BJ (cell line): ENCODE measurements at regions not wholly inside any gene's neighbourhood (a gene's known extent, or its start where the extent isn't known, plus 50 kb on each side); places are given as distances from the start of the nearest gene placed in this dataset.

Source experiments
- CTCF ChIA-PET: fragments of 350-600 bp; formaldehyde crosslinking; extraction: SDS; loops from one replicate; lab custom pipeline; 2021; ENCODE audit warnings: antibody characterized with exemption, inconsistent platforms; lab: Yijun Ruan, JAX
- POLR2A ChIA-PET: fragments of 300-600 bp; sonication (Branson Sonifier 250); formaldehyde crosslinking; extraction: SDS; loops from one replicate; lab custom pipeline; 2021; ENCODE audit warnings: antibody characterized with exemption; lab: Charles Lee
- DNase-seq: peaks from one replicate; pipeline ENCODE4 v3.0.0-alpha.2; 2011; ENCODE audit warnings: low read depth
- H3K27me3 ChIP-seq: 2 replicates; pipeline ENCODE4 v1.6.0; 2011; ENCODE audit warnings: low read length; ENCODE audit not compliant: control insufficient read depth, insufficient read depth
- H3K36me3 ChIP-seq: 2 replicates; pipeline ENCODE4 v1.5.1; 2011; ENCODE audit warnings: low read length; ENCODE audit not compliant: control insufficient read depth, insufficient read depth
- H3K4me3 ChIP-seq: 2 replicates; pipeline ENCODE4 v1.5.1; 2011; ENCODE audit warnings: low read depth, mild to moderate bottlenecking, control low read depth, low read length
- TF ChIP-seq, protein P1 (sequence below): IDR thresholded peaks from 2 replicates; pipeline ENCODE4 v1.5.1; 2011; ENCODE audit warnings: low read depth, mild to moderate bottlenecking, control low read depth, inconsistent platforms, low read length, moderate library complexity; ENCODE audit not compliant: insufficient read depth

DNA sequence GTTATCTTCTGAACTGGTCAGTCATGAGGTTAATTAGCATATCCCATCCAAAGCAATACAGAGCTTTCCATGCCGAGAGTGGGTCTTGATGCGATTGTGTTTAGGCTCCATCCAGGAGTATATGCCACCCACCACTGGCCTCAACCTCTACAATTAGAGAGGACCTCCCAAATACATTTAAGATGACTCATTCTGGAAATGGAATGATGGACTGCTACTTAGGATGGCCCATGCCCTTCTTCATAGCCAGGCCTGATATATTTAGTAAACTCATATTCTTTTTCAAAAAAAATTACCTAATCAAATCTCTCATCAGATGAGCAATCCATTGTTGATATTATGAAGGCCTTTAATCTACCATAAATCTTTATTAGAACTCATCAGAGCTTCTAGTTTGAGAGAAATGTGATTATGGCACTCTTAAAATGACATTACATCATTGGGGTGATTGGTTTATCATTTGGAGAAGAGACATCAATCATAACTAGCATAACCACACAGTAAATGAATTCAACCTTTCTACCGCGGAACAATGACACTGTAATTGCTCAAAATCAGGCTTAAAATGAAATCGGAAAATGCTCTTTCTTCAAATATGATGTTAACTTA, 414.2 kb upstream of the WWC1 start:
- ChIA-PET CTCF (interaction anchor here (0.6 kb wide), 1 partner anchor 119 kb away, joined by 3 read pairs; no protein-coding TSS in a partner anchor), POLR2A (no interaction called here)
- TF ChIP-seq, protein P1, sequence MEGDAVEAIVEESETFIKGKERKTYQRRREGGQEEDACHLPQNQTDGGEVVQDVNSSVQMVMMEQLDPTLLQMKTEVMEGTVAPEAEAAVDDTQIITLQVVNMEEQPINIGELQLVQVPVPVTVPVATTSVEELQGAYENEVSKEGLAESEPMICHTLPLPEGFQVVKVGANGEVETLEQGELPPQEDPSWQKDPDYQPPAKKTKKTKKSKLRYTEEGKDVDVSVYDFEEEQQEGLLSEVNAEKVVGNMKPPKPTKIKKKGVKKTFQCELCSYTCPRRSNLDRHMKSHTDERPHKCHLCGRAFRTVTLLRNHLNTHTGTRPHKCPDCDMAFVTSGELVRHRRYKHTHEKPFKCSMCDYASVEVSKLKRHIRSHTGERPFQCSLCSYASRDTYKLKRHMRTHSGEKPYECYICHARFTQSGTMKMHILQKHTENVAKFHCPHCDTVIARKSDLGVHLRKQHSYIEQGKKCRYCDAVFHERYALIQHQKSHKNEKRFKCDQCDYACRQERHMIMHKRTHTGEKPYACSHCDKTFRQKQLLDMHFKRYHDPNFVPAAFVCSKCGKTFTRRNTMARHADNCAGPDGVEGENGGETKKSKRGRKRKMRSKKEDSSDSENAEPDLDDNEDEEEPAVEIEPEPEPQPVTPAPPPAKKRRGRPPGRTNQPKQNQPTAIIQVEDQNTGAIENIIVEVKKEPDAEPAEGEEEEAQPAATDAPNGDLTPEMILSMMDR = no peak
- Histone ChIP-seq H3K4me3 (no peak overlapping the region), H3K36me3 (no peaks in the 10 kb centered on the region), H3K27me3 (no peaks in the 10 kb centered on the region)
- no peak for DNase-seq

DNA sequence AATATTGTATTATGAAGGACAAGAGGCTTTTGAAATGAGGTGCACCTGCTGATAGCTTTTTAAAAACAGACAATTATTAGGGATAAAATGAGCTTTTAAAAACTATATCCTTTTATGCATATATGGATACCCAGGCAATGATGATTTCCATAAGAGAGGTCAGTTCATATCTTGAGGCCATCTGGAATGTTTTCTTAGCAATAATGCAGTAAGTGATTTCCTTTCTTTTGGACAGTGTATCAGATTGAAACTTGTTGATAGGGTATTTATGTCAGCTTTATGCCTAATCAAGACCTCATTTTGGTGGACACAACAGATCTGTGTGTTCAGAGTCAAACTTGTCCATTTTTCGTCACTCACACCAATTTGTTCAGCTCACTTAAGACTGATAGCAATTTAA, 413.5 kb upstream of the WWC1 start:
- POLR2A ChIA-PET = no interaction called here
- TF ChIP-seq, protein P1 = no peak
- CTCF ChIA-PET = interaction anchor here (0.6 to 1.1 kb wide), 2 partner anchors 21 to 119 kb away, joined by 3 read pairs; no protein-coding TSS in a partner anchor
- no peak for DNase-seq
- H3K4me3 ChIP-seq = no peak overlapping the region
- no peaks in the 10 kb centered on the region for H3K36me3 ChIP-seq
- no peaks in the 10 kb centered on the region for H3K27me3 ChIP-seq

DNA sequence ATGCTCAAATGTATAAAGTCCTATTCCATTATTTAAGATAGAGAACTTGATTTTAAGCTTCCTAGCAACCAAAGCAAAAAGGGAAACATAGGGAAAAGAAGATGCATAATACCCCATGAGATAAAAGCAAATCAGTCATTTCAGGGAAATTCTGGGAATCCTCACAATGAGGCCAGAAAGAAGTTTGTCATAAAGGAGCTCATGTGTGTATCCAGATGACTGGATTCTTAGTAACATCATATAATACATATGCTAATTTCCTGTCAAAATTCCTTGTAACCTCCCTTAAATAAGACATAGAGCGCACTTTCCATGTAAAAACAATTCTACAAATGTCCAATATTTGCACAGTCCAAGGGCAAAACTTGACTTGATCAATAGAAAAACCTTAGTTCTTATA, 411.0 kb upstream of the WWC1 start:
- no peak overlapping the region for H3K4me3 ChIP-seq
- ChIA-PET CTCF (interaction anchor here (1.1 kb wide), 1 partner anchor 15 kb away, joined by 3 read pairs; no protein-coding TSS in a partner anchor), POLR2A (no interaction called here)
- TF ChIP-seq, protein P1 = no peak
- no peaks in the 10 kb centered on the region for H3K27me3 ChIP-seq
- H3K36me3 ChIP-seq = no peaks in the 10 kb centered on the region
- DNase-seq = no peak

DNA sequence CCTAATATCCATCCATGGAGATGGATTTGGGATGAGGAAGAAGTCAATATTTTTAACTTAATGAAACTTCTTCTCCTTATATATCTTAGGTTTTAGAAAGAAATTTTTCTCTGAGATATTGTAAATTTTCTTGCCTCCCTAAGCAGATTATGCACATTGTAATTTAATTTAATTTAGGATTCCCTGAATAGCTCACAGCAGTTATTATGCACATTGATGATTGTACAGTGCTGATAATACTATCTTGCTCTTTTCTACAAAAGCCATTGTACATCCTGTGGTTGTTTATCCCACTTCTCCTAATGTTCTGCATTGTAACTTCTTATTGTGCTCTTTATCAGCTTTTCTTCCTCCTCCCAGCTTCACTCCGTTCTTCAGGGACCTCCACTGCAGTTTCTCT, 410.4 kb upstream of the WWC1 start:
- DNase-seq = no peak
- TF ChIP-seq, protein P1 = no peak
- no peaks in the 10 kb centered on the region for H3K36me3 ChIP-seq
- no peak overlapping the region for H3K4me3 ChIP-seq
- POLR2A ChIA-PET = no interaction called here
- no peaks in the 10 kb centered on the region for H3K27me3 ChIP-seq
- CTCF ChIA-PET = interaction anchor here (1.1 kb wide), 1 partner anchor 15 kb away, joined by 3 read pairs; no protein-coding TSS in a partner anchor

DNA sequence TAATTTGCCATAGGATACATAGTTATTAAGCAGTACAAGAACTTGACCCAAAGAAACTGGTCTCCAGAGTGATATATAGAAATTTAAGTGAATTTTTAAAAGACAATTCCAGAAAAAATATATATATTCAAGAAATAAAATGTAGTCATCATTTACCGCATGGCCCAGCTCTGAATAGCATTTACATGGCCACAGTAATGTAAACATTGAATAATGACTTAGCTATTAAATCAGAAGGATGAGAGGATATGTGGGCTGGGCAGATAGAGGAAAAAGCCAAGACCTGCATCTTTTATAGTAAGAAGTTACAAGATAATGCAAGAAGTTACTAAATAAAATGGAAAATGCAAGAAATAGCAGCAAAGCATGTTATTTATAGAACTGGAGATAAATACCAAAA, 405.2 kb upstream of the WWC1 start:
- Histone ChIP-seq H3K36me3 (no peaks in the 10 kb centered on the region), H3K27me3 (no peaks in the 10 kb centered on the region), H3K4me3 (no peak overlapping the region)
- POLR2A ChIA-PET = no interaction called here
- CTCF ChIA-PET = interaction anchor here (2.8 kb wide), 1 partner anchor 11 kb away, joined by 15 read pairs; no protein-coding TSS in a partner anchor
- no peak for DNase-seq
- TF ChIP-seq, protein P1 = no peak
